NCI-H510A (cell line): ENCODE measurements at regions not wholly inside any gene's neighbourhood (a gene's known extent, or its start where the extent isn't known, plus 50 kb on each side); places are given as distances from the start of the nearest gene placed in this dataset.
"Not testable (repeated sequence)": the region's sequence is repeated elsewhere in the genome, so short reads cannot be mapped to it uniquely, and the experiment has no call there.

Source experiments
- DNase-seq: peaks from one replicate; lab custom pipeline; 2025; lab: John Stamatoyannopoulos, UW

GRCh38 chr13:112174476-112175110, 107.6 kb downstream of the SOX1 start:
- no peak for DNase-seq

- DNase-seq = no peak
Measured at GRCh38 chr13:112175162-112176075, 108.5 kb downstream of the SOX1 start.

GRCh38 chr13:112176141-112177119, 109.5 kb downstream of the SOX1 start:
- DNase-seq = not testable (repeated sequence)

GRCh38 chr13:112177450-112178288, 110.7 kb downstream of the SOX1 start:
- DNase-seq = no peak

GRCh38 chr13:112178769-112179168, 111.8 kb downstream of the SOX1 start:
- no peak for DNase-seq

GRCh38 chr13:112179421-112179820, 112.5 kb downstream of the SOX1 start:
- no peak for DNase-seq

- no peak for DNase-seq
Measured at GRCh38 chr13:112179995-112180394, 113.0 kb downstream of the SOX1 start.

- no peak for DNase-seq
Measured at GRCh38 chr13:112181336-112182067, 114.6 kb downstream of the SOX1 start.

GRCh38 chr13:112182251-112182650, 115.3 kb downstream of the SOX1 start:
- DNase-seq = no peak

GRCh38 chr13:112182846-112183531, 116.0 kb downstream of the SOX1 start:
- DNase-seq = no peak

- no peak for DNase-seq
Measured at GRCh38 chr13:112183532-112184090, 116.7 kb downstream of the SOX1 start.

- DNase-seq = no peak
Measured at GRCh38 chr13:112184261-112184660, 117.3 kb downstream of the SOX1 start.

GRCh38 chr13:112184851-112185371, 118.0 kb downstream of the SOX1 start:
- no peak for DNase-seq

- no peak for DNase-seq
Measured at GRCh38 chr13:112185466-112185865, 118.5 kb downstream of the SOX1 start.

- no peak for DNase-seq
Measured at GRCh38 chr13:112186091-112186490, 119.1 kb downstream of the SOX1 start.

GRCh38 chr13:112187527-112188297, 120.8 kb downstream of the SOX1 start:
- DNase-seq = no peak

GRCh38 chr13:112188298-112188610, 121.3 kb downstream of the SOX1 start:
- DNase-seq = no peak

- no peak for DNase-seq
Measured at GRCh38 chr13:112193463-112194166, 126.7 kb downstream of the SOX1 start.
